ENCODE measurements at regions not wholly inside any gene's neighbourhood (a gene's known extent, or its start where the extent isn't known, plus 50 kb on each side); places are given as distances from the start of the nearest gene placed in this dataset.

DNA sequence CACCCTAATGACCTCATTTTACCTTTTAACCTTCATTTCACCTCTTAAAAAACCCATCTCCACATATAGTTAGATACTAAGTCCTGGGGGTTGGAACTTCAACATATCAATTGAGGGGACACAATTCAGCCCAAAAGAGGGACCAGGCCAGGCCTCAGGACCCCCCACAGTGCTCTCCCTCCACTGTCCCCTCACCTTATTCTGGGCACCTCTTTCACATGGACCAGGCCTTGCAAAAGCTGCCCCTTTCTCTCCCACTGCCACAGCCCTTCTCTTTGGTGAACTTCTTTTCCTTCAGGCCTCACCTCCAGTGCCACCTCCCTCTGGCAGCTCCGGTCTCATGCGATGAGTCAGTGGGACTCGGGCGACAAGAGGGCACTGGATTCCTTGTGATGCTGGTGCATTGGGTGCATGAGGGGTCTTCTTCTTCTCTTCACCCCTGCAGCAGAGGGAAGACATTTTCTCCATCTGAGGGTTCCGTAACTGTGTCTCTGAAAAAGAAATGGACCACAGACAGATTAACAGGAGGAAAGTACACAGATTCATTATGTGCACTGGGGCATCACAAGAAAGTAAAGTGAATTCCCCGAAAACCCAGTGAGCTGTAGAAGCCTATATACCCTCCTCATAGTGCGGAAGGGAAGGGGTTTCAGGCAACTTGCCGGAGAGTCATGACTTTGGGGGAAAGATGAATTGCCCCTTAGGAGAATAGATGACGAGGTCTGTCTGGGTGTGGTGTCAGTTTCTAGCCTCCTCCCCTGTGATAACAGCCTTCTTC is 288.7 kb upstream of the IGFBP3 start:
- H3K4me1 ChIP-seq (ENCODE audit: insufficient read depth, low read length, poor library complexity, severe bottlenecking): no peaks in the 10 kb centered on the region
- H3K9me3 ChIP-seq (ENCODE audit: insufficient read depth, low read depth, low read length): no peaks in the 10 kb centered on the region; the same call in 1 of the 2 replicates
- TF ChIP-seq EZH2phosphoT487 (IDR thresholded peaks at IDR 0.05; ENCODE audit: borderline replicate concordance): no peak
- TF ChIP-seq, protein P1, sequence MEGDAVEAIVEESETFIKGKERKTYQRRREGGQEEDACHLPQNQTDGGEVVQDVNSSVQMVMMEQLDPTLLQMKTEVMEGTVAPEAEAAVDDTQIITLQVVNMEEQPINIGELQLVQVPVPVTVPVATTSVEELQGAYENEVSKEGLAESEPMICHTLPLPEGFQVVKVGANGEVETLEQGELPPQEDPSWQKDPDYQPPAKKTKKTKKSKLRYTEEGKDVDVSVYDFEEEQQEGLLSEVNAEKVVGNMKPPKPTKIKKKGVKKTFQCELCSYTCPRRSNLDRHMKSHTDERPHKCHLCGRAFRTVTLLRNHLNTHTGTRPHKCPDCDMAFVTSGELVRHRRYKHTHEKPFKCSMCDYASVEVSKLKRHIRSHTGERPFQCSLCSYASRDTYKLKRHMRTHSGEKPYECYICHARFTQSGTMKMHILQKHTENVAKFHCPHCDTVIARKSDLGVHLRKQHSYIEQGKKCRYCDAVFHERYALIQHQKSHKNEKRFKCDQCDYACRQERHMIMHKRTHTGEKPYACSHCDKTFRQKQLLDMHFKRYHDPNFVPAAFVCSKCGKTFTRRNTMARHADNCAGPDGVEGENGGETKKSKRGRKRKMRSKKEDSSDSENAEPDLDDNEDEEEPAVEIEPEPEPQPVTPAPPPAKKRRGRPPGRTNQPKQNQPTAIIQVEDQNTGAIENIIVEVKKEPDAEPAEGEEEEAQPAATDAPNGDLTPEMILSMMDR (conservative IDR thresholded peaks at IDR 0.05; ENCODE audit: low read length): no peak
- no peak overlapping the region for H3K9ac ChIP-seq (ENCODE audit: low read depth, low read length, poor library complexity, severe bottlenecking)
- H3K4me2 ChIP-seq (ENCODE audit: low read depth, low read length, poor library complexity, severe bottlenecking): no peak overlapping the region
- no peaks in the 10 kb centered on the region for H3K36me3 ChIP-seq (ENCODE audit: insufficient read depth, low read length)
- H3K79me2 ChIP-seq (ENCODE audit: insufficient read depth, low read length): no peaks in the 10 kb centered on the region
- H3K27me3 ChIP-seq (ENCODE audit: insufficient read depth, low read length, poor library complexity, severe bottlenecking): no peaks in the 10 kb centered on the region
- H4K20me1 ChIP-seq (ENCODE audit: insufficient read depth, low read length, poor library complexity, severe bottlenecking): no peaks in the 10 kb centered on the region
- no peak overlapping the region for H2AFZ ChIP-seq (ENCODE audit: low read length)
- no peaks in the 10 kb centered on the region for H3F3A ChIP-seq (ENCODE audit: low read depth)
- no peaks in the 10 kb centered on the region for H3K9me2 ChIP-seq (replicated peaks; ENCODE audit: low read depth, low read length)
- no peak overlapping the region for H3K4me3 ChIP-seq (ENCODE audit: low read length, poor library complexity, severe bottlenecking)

DNA sequence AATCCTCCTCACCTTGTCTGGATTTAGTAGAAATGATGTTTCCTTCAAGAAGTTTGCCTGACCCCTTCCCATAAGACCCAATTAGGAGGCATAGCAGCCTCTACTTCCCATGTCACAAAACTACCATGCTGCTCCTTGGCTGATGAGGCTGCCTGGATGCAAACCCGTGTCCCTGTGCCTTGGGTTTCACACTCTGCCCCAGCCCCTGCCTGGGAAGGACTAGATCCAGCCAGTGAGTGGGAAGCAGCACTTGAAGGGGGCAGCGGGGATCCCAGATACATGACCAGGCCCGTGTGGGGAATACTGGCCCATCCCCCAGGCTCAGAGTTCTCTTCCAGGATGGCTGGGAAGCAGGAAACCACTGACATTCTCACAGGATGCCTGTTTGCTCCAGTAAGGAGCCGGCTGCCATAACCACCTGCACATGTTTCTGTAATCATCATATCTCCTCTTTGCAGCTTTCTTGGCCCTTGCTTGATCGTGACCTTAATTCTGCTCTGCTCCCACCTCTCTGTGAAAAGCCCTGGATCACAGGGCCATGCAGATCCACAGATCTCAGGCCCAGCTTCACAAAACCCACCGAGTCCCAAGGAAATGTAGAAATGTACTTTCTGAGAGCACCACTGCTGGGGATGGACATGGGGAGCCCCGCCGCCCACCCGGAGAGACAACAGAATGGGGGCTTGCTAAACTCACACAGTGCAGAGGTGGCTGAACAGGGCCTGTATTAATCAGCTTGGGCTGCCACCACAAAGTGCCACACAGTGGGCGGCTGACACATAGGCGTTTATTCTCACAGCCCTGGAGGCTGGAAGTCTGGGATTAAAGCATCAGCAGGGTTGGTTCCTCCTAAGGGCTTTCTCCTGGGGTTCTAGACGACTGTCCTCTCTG is 287.8 kb upstream of the IGFBP3 start:
- Histone ChIP-seq H3K9ac (ENCODE audit: low read depth, low read length, poor library complexity, severe bottlenecking) (no peak overlapping the region), H3K9me3 (ENCODE audit: insufficient read depth, low read depth, low read length) (no peaks in the 10 kb centered on the region; the same call in 1 of the 2 replicates), H3K27me3 (ENCODE audit: insufficient read depth, low read length, poor library complexity, severe bottlenecking) (no peaks in the 10 kb centered on the region), H3K9me2 (replicated peaks; ENCODE audit: low read depth, low read length) (no peaks in the 10 kb centered on the region), H3K36me3 (ENCODE audit: insufficient read depth, low read length) (no peaks in the 10 kb centered on the region), H3K4me2 (ENCODE audit: low read depth, low read length, poor library complexity, severe bottlenecking) (no peak overlapping the region), H4K20me1 (ENCODE audit: insufficient read depth, low read length, poor library complexity, severe bottlenecking) (no peaks in the 10 kb centered on the region), H3K4me1 (ENCODE audit: insufficient read depth, low read length, poor library complexity, severe bottlenecking) (no peaks in the 10 kb centered on the region), H3K4me3 (ENCODE audit: low read length, poor library complexity, severe bottlenecking) (no peak overlapping the region), H2AFZ (ENCODE audit: low read length) (no peak overlapping the region), H3F3A (ENCODE audit: low read depth) (no peaks in the 10 kb centered on the region), H3K79me2 (ENCODE audit: insufficient read depth, low read length) (no peaks in the 10 kb centered on the region)
- TF ChIP-seq, protein P1 (conservative IDR thresholded peaks at IDR 0.05; ENCODE audit: low read length): no peak
- no peak for TF ChIP-seq EZH2phosphoT487 (IDR thresholded peaks at IDR 0.05; ENCODE audit: borderline replicate concordance)

DNA sequence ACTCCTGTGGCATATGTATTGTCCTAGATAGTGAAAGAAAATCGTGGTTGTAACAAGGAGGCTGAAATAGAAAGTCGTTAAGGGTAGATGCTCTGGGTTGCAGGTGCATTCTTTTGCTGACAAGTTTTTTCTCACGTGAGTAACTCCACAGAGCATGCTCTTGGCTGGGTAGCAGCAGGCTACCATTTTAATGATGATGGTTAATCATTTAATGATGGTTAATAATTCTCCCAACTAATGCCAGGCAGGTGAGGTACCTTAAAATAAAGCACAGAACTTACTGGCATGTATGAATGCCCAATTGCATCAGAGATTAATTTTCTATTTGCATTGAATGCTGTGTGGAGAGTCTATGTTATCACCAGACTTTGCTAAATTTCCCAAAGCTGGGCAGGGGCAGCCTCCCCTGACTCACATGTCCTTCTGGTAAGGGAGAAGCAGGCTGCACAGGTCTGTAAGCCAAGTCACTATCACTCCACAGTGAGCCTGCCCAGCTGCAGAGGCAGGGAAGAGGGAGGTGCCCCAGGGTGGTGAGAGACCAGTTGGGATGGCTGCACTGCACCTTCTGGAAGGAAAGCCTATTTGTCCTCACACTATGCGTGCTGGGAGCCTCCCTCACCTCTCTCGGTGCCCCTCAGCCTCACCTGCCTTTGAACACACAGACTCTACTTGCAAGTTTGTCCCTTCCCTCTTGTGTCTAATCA is 287.0 kb upstream of the IGFBP3 start:
- no peak overlapping the region for H2AFZ ChIP-seq (ENCODE audit: low read length)

More for the DNA sequence above, 287.0 kb upstream of the IGFBP3 start:
- Histone ChIP-seq H3K9me3 (ENCODE audit: insufficient read depth, low read depth, low read length) (no peaks in the 10 kb centered on the region; the same call in 1 of the 2 replicates), H4K20me1 (ENCODE audit: insufficient read depth, low read length, poor library complexity, severe bottlenecking) (no peaks in the 10 kb centered on the region), H3K9ac (ENCODE audit: low read depth, low read length, poor library complexity, severe bottlenecking) (no peak overlapping the region), H3K36me3 (ENCODE audit: insufficient read depth, low read length) (no peaks in the 10 kb centered on the region), H3K79me2 (ENCODE audit: insufficient read depth, low read length) (no peaks in the 10 kb centered on the region), H3K4me3 (ENCODE audit: low read length, poor library complexity, severe bottlenecking) (no peak overlapping the region), H3K4me2 (ENCODE audit: low read depth, low read length, poor library complexity, severe bottlenecking) (no peak overlapping the region), H3K27me3 (ENCODE audit: insufficient read depth, low read length, poor library complexity, severe bottlenecking) (no peaks in the 10 kb centered on the region), H3F3A (ENCODE audit: low read depth) (no peaks in the 10 kb centered on the region), H3K4me1 (ENCODE audit: insufficient read depth, low read length, poor library complexity, severe bottlenecking) (no peaks in the 10 kb centered on the region), H3K9me2 (replicated peaks; ENCODE audit: low read depth, low read length) (no peaks in the 10 kb centered on the region)
- TF ChIP-seq, protein P1 (conservative IDR thresholded peaks at IDR 0.05; ENCODE audit: low read length): no peak
- no peak for TF ChIP-seq EZH2phosphoT487 (IDR thresholded peaks at IDR 0.05; ENCODE audit: borderline replicate concordance)
